Activated CD4-positive, alpha-beta T cell treated with anti-CD3 and anti-CD28 coated beads, Interleukin-2, amount 50 U/mL, for 4 hours (primary cell): ENCODE measurements at regions not wholly inside any gene's neighbourhood (a gene's known extent, or its start where the extent isn't known, plus 50 kb on each side); places are given as distances from the start of the nearest gene placed in this dataset.
"Not testable (repeated sequence)": the region's sequence is repeated elsewhere in the genome, so short reads cannot be mapped to it uniquely, and the experiment has no call there.

Experiments
- DNase-seq, 2 experiments: peaks; one replicate each; pipeline ENCODE4 v3.0.0-alpha.2; 2020

- no peak for DNase-seq
Measured at GRCh38 chr5:82747986-82748385, 329.2 kb downstream of the TMEM167A start.

- DNase-seq, result no peak
Measured at GRCh38 chr5:82745016-82745415, 332.2 kb downstream of the TMEM167A start.

- DNase-seq, result no peak
Measured at GRCh38 chr5:82738681-82739269, 338.4 kb downstream of the TMEM167A start.

- DNase-seq, result no peak
Measured at GRCh38 chr5:82735160-82735789, 341.9 kb downstream of the TMEM167A start.

- no peak for DNase-seq
Measured at GRCh38 chr5:82734347-82734746, 342.8 kb downstream of the TMEM167A start.

GRCh38 chr5:82730913-82731312 lies 346.3 kb downstream of the TMEM167A start:
- DNase-seq, result no peak

GRCh38 chr5:82728926-82729702 lies 348.1 kb downstream of the TMEM167A start:
- DNase-seq, result no peak

GRCh38 chr5:82723168-82723567 lies 354.0 kb downstream of the TMEM167A start:
- DNase-seq, result no peak

GRCh38 chr5:82721087-82721410 lies 356.1 kb downstream of the TMEM167A start:
- no peak for DNase-seq

GRCh38 chr5:82720213-82721086 lies 356.7 kb downstream of the TMEM167A start:
- DNase-seq, result no peak

- no peak for DNase-seq
Measured at GRCh38 chr5:82719368-82719767, 357.8 kb downstream of the TMEM167A start.

GRCh38 chr5:82717738-82718137 lies 359.5 kb downstream of the TMEM167A start:
- no peak for DNase-seq

- DNase-seq, result not testable (repeated sequence)
Measured at GRCh38 chr5:82714732-82715131, 362.5 kb downstream of the TMEM167A start.

- DNase-seq, result no peak
Measured at GRCh38 chr5:82713811-82714210, 363.4 kb downstream of the TMEM167A start.

- DNase-seq, result no peak
Measured at GRCh38 chr5:82707741-82708140, 369.5 kb downstream of the TMEM167A start.

- DNase-seq, result no peak
Measured at GRCh38 chr5:82704381-82704780, 372.8 kb downstream of the TMEM167A start.

GRCh38 chr5:82702046-82702445 lies 375.1 kb downstream of the TMEM167A start:
- DNase-seq, result no peak

GRCh38 chr5:82699737-82700136 lies 377.5 kb downstream of the TMEM167A start:
- no peak for DNase-seq

GRCh38 chr5:82698026-82698425 lies 379.2 kb downstream of the TMEM167A start:
- no peak for DNase-seq

GRCh38 chr5:82694711-82695285 lies 382.4 kb downstream of the TMEM167A start:
- no peak for DNase-seq

GRCh38 chr5:82692826-82693225 lies 384.4 kb downstream of the TMEM167A start:
- no peak for DNase-seq

GRCh38 chr5:82684659-82685058 lies 392.5 kb downstream of the TMEM167A start:
- DNase-seq, result no peak

GRCh38 chr5:82684165-82684564 lies 393.0 kb downstream of the TMEM167A start:
- DNase-seq, result no peak
